Tibial nerve (tissue), 4 donors: ENCODE measurements at regions not wholly inside any gene's neighbourhood (a gene's known extent, or its start where the extent isn't known, plus 50 kb on each side); places are given as distances from the start of the nearest gene placed in this dataset.

Source experiments
- CTCF ChIP-seq, 5 experiments: fragments of 200-600 bp in 3 of 5; fragments of 450-650 bp in 2 of 5; sonication (generic) in 3 of 5; IDR thresholded peaks; one replicate each; pipeline ENCODE4 v1.5.1; 2016 to 2019; ENCODE audit warnings: antibody characterized with exemption in 5 of 5, mild to moderate bottlenecking in 3 of 5, moderate library complexity in 2 of 5
- EP300 ChIP-seq, 2 donors: sonication (generic); formaldehyde crosslinking; IDR thresholded peaks; one replicate each; pipeline ENCODE4 v1.6.1; 2017; ENCODE audit warnings: antibody characterized with exemption in 2 of 2, mild to moderate bottlenecking in 1 of 2

- TF ChIP-seq CTCF (IDR thresholded peaks at IDR 0.05) (no peak), EP300 (IDR thresholded peaks at IDR 0.05) (no peak)
These were observed 131.9 kb upstream of the PTPRD start for GRCh38 chr9:10744669-10745068.
